ENCODE measurements at regions not wholly inside any gene's neighbourhood (a gene's known extent, or its start where the extent isn't known, plus 50 kb on each side); places are given as distances from the start of the nearest gene placed in this dataset.

DNA sequence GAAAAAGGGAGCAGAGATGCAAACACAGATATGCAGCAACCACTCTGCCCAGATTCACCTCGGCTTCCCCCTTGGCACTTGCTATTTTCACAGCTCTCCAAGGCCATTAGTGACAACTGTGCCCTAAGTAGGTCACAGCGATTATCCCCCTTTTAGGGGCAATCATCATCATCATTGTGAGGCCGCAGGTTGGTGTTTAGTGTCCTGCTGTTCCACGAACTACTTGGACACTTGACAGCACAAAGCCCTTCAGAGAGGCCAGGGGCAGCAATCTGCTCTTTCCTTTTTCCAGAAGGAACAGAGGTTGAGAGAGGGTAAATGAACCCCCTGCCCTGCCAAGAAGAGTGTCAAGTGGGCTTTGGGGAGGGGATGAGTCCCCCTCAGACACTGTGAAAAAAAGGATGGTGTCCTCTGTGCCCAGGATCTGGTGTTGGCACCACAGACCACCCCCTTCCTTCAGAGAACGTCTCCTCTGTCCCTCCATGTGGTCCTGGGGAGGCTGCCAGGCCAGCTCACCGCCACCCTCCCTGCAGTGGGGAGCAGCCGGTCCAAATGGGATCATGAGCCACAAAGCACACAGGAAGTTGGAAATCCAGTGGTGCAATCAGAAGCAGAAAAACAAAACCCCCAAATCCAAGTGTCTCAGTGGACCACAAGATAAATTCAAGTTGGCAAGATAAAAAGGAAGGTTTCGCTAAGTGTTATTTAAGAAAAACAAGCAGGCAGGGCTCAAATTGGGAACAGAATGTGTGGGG, 78.4 kb upstream of the MED9 start:
- DNase-seq, result no peak

DNA sequence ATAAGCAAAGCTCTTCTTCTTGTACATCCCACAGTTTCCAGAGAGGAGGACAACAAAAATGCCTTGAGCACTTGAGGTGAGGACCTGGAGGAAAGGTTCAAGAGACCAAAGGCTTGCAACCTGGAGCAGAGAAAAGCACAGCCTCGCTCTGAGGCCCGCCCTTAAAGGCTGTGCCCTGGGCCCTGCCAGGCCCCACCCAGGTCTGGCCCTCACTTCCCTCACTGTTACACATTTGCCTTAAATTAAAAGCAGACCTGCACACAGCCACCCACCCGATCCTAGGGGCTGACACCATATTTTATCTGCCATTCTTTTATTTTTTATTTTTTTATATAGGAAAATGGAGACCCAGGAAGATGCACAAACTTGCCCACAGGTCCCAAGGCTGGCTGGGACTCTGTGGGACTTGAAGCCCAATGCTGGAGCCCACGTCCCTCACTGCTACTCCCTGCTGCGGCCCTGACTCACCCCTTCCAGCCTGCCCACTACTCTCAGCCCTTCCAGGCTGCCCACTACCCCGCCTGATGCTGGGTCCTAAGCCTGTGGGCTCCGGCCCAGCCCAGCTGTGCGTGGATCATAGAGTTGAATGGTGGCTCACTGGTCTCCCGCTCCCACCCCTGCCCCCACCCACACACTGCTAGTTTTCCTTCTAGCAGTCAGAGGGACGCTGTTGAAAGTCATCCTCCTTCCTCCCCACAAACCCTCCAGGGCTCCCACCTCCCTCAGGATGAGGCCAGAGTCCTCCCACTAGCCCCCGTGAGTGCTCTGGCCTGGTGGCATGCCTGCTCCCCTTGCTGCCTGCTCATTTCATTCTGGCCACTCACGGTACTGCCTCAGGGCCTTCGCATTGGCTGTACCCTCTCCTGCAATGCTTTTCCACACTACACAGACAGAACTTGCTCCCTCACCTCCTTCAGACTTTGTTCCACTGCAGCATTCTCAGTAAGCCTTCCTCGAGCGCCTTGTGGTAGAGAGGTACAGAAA, 77.6 kb upstream of the MED9 start:
- no peak for DNase-seq

- no peak for DNase-seq
Measured at GRCh38 chr17:17400070-17400469, 76.7 kb upstream of the MED9 start.

DNA sequence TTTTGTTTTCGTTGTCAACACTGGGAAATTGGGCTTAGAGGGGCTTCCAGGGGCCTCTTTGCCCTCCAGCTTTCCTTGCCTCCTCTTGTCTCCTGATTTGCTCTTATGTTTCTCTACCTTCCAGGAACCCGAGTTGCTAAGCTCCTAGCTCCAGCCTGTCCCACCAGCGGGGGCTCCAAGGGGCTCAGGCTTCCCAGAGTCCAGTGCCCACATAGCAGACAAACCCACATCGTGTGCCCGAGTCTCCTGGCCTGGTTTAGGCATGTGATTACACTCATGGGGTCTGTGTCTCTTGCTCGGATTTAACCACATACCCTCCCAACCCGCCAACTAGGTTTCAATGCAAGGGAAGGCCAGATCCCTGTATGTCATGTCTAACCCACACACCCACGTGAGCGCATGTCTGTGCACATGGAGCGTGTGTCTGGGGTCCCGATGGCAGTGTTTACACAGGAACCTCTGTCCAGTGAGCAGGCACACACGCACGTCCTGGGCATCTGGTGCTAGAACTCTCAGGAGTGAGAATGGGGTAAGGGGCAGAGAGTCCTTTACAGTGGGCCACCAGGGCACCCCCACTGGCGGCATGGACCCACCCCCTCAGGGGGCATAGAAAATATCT, 76.1 kb upstream of the MED9 start:
- DNase-seq, result no peak

GRCh38 chr17:17401271-17401781, 75.5 kb upstream of the MED9 start:
- no peak for DNase-seq

GRCh38 chr17:17402558-17402957, 74.2 kb upstream of the MED9 start:
- no peak for DNase-seq

GRCh38 chr17:17403065-17403464, 73.7 kb upstream of the MED9 start:
- DNase-seq, result no peak

DNA sequence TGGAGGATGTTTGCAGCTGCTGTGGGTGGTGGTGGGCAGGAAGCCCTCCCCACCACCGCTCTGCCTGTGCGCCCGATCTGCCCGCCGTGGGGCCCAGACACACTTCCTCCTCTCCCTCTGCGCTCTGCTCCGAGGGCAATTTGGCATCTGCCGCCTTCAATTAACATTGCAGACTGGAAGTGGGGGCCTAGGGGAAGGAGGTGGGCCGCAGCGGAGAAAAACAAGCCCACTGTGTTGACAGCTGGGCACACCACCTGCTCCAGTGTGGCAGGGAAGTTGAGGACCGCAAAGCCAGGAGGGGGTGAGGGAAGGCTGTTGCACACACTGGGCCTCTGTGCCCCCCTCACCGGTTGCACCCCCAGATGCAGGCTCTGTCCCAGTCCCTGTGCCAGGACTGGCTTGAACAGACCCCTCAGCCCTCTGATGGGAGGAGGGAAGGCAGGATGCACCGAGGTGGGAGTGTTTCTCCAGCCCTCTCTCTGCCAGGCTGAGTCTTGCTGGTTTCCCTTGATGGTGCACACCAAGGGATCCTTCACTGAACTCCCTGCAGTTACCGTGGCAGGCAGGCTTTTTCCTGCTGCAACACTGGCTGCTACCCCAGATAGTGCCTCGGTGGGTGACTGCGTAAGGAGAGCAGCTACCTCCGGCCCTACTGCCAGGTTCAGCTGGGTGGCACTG, 72.8 kb upstream of the MED9 start:
- DNase-seq, result peak; percentile 60

- no peak for DNase-seq
Measured at GRCh38 chr17:17405673-17406072, 71.1 kb upstream of the MED9 start.

DNA sequence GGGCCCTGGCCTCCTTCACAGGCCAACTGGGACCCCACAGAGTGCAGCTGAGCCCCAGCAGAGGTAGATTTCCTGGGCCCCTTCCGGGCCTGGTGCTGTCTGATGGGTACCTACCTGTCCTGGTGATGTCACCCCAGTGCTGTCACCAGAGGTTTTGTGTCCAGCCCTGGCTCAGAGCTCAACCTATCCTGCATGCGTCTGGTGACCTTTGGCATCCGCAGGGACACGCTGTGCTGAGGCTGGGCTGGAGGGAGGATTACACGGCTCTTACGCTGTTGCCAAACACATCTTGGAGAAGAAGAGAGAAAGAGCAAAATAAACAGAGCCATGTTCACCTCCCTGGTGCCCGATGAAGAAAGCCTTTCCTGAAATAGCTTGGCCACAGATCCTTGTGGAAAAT, 70.6 kb upstream of the MED9 start:
- DNase-seq, result no peak

GRCh38 chr17:17408236-17408794, 68.5 kb upstream of the MED9 start:
- DNase-seq, result no peak

- DNase-seq, result no peak
Measured at GRCh38 chr17:17410357-17410756, 66.4 kb upstream of the MED9 start.

DNA sequence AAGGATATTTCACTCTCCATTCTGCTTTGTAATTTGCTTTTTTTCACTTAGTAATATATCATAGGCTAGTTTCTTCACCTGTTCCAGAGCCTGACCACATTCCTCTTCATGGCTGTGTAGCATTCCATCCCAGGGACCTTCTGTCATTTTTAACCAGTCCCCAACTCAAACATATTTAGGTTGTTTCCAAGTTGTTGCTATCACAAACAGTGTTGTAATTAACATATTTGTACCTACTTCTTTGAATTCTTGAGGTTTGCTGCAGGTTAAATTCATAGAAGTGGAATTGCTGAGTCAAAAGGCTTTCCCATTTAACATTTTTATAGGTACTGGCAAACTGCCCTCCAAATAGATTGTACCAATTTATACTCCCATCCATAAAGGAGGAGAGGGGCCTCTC, 65.1 kb upstream of the MED9 start:
- no peak for DNase-seq

DNA sequence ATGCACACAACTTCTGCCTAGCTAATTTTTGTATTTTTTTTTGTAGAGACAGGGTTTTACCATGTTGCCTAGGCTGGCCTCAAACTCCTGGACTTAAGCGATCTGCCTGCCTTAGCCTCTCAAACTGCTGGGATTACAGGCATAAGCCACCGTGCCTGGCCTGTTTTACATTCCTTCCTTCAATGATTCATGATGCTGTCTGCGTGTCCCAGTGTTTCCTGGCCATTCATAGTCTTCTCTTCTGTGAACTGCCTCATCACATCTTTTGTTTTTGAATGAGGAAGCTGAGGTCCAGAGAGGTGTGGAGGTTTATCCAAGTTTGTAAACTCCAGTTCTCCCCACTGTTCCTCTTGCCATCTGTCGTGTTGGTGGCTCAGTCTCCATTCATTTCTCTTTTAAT, 64.5 kb upstream of the MED9 start:
- DNase-seq, result no peak

DNA sequence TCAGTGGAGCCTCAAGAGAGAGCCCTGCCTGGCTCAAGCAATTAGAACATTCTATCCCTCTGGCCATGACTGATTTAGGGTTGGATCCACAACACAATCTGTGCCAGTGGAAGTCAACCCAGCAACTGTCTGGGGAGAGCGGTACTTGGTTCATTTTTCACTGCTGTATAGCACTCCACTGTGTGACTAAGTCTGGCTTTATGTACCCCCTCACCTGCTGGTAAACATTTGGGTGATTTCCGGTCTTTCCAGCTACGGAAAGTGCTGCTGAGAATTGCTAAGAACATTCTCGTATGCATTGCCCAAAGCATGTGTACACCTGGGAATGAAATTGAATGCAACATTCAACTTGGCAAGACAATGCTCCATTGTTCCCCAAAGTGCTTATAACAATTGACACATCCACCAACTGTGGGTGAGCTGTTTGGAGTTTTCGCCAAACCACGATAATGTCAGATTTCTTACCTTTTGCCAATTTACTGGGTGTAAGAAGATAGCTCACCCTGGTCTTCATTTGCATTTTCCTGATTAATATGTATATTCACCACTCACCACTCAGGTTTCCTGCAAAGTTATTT, 63.5 kb upstream of the MED9 start:
- no peak for DNase-seq

- DNase-seq, result no peak
Measured at GRCh38 chr17:17413821-17414220, 63.0 kb upstream of the MED9 start.

DNA sequence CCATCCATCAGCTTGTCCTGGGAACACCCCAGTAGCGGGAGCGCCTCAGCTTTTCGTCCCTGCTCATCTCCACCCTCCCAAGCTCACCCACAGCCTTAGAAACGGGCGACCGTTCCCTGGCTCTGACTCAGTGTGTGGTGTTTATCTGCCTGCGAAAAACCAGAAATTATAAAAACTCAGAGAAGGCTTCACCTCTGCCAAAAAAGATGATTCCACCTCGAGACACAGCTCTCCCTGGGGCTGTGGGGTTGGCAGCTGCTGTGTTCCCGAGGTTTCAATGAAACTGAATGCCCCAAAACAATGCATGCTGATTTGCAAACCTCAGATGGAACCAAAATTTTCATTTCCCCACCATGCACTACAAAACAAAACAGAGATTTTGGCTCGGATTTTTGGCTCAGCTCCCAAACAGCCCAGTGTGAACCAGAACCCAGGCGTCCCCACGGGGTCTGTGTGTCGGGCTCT, 62.4 kb upstream of the MED9 start:
- DNase-seq, result no peak

DNA sequence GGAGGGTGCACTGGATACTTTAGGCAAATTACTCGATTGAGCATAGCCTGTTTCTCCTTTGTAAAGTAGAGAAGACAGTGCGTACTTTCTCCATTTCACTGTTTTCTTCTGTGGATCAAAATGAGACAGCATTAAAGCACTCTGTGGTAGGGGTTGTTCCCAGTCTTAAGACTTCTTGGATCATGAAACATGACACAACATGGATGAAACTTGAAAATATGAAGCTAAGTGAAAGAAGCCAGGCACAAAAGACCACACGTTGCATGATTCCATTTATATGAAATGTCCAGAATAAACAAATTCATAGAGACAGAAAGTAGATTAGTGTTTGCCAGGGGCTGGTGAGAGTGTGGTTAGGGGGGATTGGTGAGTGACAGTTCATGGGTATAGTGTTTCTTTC, 61.8 kb upstream of the MED9 start:
- no peak for DNase-seq

GRCh38 chr17:17416007-17416399, 60.8 kb upstream of the MED9 start:
- DNase-seq, result no peak

DNA sequence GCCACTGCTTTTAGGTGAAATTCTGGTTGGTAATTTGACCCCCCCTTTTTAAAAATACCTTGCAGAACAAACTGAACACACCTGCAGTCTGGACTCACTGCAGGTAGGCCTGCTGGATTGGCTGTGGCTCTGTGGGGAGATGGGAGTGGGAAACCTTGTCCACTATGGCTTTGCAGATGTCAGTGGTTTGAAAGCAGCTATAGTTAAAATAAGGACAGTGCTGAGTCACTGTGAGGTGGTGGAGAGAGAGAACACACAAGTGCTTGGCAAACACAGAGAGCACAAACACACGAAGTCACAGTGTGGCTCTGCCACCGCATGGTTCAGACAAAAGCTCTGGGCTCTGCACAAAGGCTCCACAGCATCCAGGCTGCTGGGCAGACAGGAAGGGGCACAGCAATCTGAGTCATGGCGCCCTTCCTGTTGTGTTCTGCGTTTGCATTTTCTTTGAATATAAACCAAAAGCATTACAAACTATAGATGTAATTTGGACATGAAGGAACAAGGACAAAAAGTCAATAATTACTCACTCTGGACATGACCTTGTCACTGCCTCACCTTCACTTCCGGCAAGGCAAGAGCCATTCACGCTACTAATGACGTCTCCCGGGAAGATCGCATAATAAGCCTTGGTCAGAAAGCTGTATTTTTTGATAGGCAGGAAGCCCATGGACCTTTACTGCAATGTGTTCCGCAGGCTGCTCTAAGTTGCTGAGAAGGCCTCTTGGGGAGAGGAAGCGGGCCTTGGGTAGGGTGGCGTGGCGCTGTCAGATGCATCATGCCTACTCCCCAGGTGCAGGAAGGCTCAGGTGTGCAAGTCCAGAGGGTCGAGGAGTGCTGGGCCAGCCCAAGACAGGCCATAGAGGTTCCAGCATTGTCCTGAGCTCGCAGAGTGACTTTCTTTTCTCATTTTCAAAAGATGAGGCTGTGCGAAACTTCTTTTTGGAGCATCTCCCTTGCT, 60.1 kb upstream of the MED9 start:
- DNase-seq, result no peak

- DNase-seq, result no peak
Measured at GRCh38 chr17:17417718-17418181, 59.0 kb upstream of the MED9 start.

Measured in right forelimb (tissue), 1 donor.